ENCODE measurements at regions not wholly inside any gene's neighbourhood (a gene's known extent, or its start where the extent isn't known, plus 50 kb on each side); places are given as distances from the start of the nearest gene placed in this dataset.

GRCh38 chr6:169317441-169318202 lies 64.0 kb upstream of the THBS2 start:
- no peaks in the 10 kb centered on the region for H3K9me2 ChIP-seq (ENCODE audit: insufficient read depth)
- RAD21 ChIA-PET (ENCODE audit: low non-redundant PET in 1 of 2, low total read pairs in 2 of 2, uncharacterized antibody in 2 of 2, unreplicated experiment in 2 of 2): no interaction called here
- H2AFZ ChIP-seq (ENCODE audit: low read depth, low read length, poor library complexity, severe bottlenecking): no peak overlapping the region
- ATAC-seq (no peak), DNase-seq (ENCODE audit: low read depth, low spot score) (no peak)
- no peaks in the 10 kb centered on the region for H3K36me3 ChIP-seq (ENCODE audit: control insufficient read depth in 1 of 2, insufficient read depth in 2 of 2, low read length in 2 of 2)
- H3K4me2 ChIP-seq (ENCODE audit: low read length): no peak overlapping the region
- no peaks in the 10 kb centered on the region for H3K27me3 ChIP-seq (ENCODE audit: insufficient read depth, low read length)
- H3K9me3 ChIP-seq (ENCODE audit: control insufficient read depth in 1 of 2, insufficient read depth in 1 of 2, low read depth in 1 of 2, low read length in 2 of 2): no peaks in the 10 kb centered on the region; a peak in 1 of 4 replicates
- no peak overlapping the region for H3K4me3 ChIP-seq (replicated peaks in 1 of 2; ENCODE audit: low read depth in 1 of 2, low read length in 2 of 2)
- CTCF ChIA-PET: no interaction called here
- no peaks in the 10 kb centered on the region for H4K20me1 ChIP-seq (ENCODE audit: insufficient read depth)
- no peak overlapping the region for H3K27ac ChIP-seq (ENCODE audit: low read depth, low read length)
- TF ChIP-seq ATF3 (IDR thresholded peaks at IDR 0.05) (no peak), EZH2phosphoT487 (IDR thresholded peaks at IDR 0.05; ENCODE audit: borderline replicate concordance) (no peak), POLR2AphosphoS5 (IDR thresholded peaks at IDR 0.05; ENCODE audit: low read depth, low read length) (no peak), CBX3 (IDR thresholded peaks at IDR 0.05; ENCODE audit: low read depth) (no peak), TCF7L2 (IDR thresholded peaks at IDR 0.05; ENCODE audit: borderline replicate concordance, extremely low read depth, insufficient read depth, insufficient read length) (no peak), POLR2A (IDR thresholded peaks at IDR 0.05; ENCODE audit: borderline replicate concordance, extremely low read depth, insufficient read depth, insufficient read length) (no peak), JUND (IDR thresholded peaks at IDR 0.05) (no peak), EZH2 (IDR thresholded peaks at IDR 0.05) (no peak)
- H3K79me2 ChIP-seq (ENCODE audit: insufficient read depth, low read length): no peaks in the 10 kb centered on the region
- intact Hi-C loops (cut with micrococcal nuclease): no loop called here
- no TSS peak for BruUV-seq (replicated peaks)
- POLR2A ChIA-PET: no interaction called here
- no peak overlapping the region for H3K9ac ChIP-seq (ENCODE audit: low read length)
- H3K4me1 ChIP-seq (ENCODE audit: control insufficient read depth in 1 of 2, insufficient read depth in 2 of 2, low read length in 2 of 2): no peaks in the 10 kb centered on the region

GRCh38 chr6:169316651-169317050 lies 63.0 kb upstream of the THBS2 start:
- intact Hi-C loops (cut with micrococcal nuclease): no loop called here
- Histone ChIP-seq H3K4me3 (replicated peaks in 1 of 2; ENCODE audit: low read depth in 1 of 2, low read length in 2 of 2) (no peak overlapping the region), H3K4me2 (ENCODE audit: low read length) (no peak overlapping the region), H3K27ac (ENCODE audit: low read depth, low read length) (no peak overlapping the region), H3K9me2 (ENCODE audit: insufficient read depth) (no peaks in the 10 kb centered on the region), H3K36me3 (ENCODE audit: control insufficient read depth in 1 of 2, insufficient read depth in 2 of 2, low read length in 2 of 2) (no peaks in the 10 kb centered on the region), H3K4me1 (ENCODE audit: control insufficient read depth in 1 of 2, insufficient read depth in 2 of 2, low read length in 2 of 2) (no peaks in the 10 kb centered on the region), H3K79me2 (ENCODE audit: insufficient read depth, low read length) (no peaks in the 10 kb centered on the region), H3K27me3 (ENCODE audit: insufficient read depth, low read length) (no peaks in the 10 kb centered on the region), H2AFZ (ENCODE audit: low read depth, low read length, poor library complexity, severe bottlenecking) (no peak overlapping the region), H4K20me1 (ENCODE audit: insufficient read depth) (no peaks in the 10 kb centered on the region), H3K9me3 (ENCODE audit: control insufficient read depth in 1 of 2, insufficient read depth in 1 of 2, low read depth in 1 of 2, low read length in 2 of 2) (no peaks in the 10 kb centered on the region; a peak in 1 of 4 replicates), H3K9ac (ENCODE audit: low read length) (no peak overlapping the region)
- ChIA-PET RAD21 (ENCODE audit: low non-redundant PET in 1 of 2, low total read pairs in 2 of 2, uncharacterized antibody in 2 of 2, unreplicated experiment in 2 of 2) (no interaction called here), POLR2A (no interaction called here), CTCF (no interaction called here)
- no TSS peak for BruUV-seq (replicated peaks)
- TF ChIP-seq ZNF274 (IDR thresholded peaks at IDR 0.05; ENCODE audit: low read depth, low read length) (no peak), ZFX (IDR thresholded peaks at IDR 0.05) (no peak), SIN3A (IDR thresholded peaks at IDR 0.05; ENCODE audit: low read depth) (no peak), CBX3 (IDR thresholded peaks at IDR 0.05; ENCODE audit: low read depth) (no peak), CTCF (IDR thresholded peaks at IDR 0.05 in 2 of 3, conservative IDR thresholded peaks at IDR 0.05 in 1 of 3; ENCODE audit: borderline replicate concordance in 1 of 3, insufficient read depth in 1 of 3, low read depth in 2 of 3, low read length in 2 of 3) (no peak), POLR2A (IDR thresholded peaks at IDR 0.05; ENCODE audit: borderline replicate concordance, extremely low read depth, insufficient read depth, insufficient read length) (no peak), POLR2AphosphoS5 (IDR thresholded peaks at IDR 0.05; ENCODE audit: low read depth, low read length) (no peak), REST (IDR thresholded peaks at IDR 0.05; ENCODE audit: low read depth) (no peak), EZH2phosphoT487 (IDR thresholded peaks at IDR 0.05; ENCODE audit: borderline replicate concordance) (no peak)
- no peak for DNase-seq (ENCODE audit: low read depth, low spot score)
- ATAC-seq: no peak
